CD4-positive, alpha-beta T cell treated with Interleukin-15 for 1 hour (primary cell): ENCODE measurements at regions not wholly inside any gene's neighbourhood (a gene's known extent, or its start where the extent isn't known, plus 50 kb on each side); places are given as distances from the start of the nearest gene placed in this dataset.

Experiments
- DNase-seq: peaks from one replicate; pipeline ENCODE4 v3.0.0-alpha.2; 2020

DNA sequence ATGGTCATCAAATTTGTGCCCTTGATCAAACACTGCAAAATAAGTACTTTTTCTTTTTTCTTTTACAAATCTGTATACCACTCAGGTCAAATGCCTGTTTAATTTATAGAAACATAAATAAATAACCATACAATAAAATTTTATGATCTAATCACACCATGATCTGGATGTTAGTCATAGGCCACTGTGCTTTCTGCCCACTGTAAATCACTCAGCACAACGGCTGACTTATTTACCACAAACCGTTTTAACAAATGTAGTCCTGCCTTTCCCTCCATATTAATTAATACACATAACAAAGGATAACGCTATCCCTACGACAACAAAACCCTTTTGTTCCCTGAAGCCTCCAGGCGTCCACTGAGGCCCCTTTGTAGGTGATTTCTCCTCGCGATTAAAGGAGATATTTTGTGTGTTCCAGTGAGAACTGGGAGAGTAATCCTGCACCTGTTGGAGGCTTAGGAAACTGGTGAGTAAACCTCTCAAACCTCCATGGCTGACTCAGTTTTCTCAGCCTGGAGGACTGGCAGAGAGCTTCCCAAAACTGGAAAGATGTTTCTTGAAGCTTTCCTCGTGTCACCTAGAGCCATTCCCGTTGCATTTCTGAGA, 477.1 kb upstream of the SGCG start:
- no peak for DNase-seq

DNA sequence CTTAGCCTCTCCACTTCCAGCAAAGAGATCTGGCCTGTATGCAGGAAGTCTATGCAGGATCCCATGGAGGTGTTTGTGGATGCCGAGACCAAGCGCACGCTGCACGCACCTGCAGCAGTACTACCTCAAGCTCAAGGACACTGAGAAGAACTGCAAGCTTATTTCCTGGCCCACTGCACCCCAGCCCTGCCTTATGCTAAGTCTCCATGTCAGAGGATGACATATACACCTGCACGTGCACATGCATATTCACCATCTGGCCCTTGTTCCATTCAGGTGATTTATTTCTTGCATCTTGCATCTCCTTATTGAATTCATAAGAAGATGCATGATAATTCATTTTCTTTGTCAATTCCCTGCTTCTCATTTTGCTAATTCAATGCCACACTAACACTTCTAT, 472.8 kb upstream of the SGCG start:
- no peak for DNase-seq

DNA sequence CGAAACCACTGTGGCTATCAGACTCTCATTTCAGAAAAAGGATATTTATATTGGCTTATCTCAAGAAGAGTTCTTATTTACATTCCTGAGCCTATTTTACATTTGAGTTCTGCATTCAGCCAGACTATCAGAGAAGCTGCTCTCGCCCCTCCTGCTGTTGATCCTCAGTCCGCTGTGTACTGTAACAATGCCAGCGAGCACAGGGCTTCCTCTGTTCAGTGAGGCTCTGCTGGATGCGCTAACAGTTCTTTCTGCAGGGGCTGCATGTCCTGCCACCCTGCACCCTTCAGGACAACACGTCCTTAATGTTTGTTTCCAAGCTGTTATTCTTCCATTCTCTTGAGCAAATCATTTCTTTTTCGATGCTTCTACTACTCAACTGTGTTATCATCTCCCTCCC, 463.7 kb upstream of the SGCG start:
- no peak for DNase-seq

DNA sequence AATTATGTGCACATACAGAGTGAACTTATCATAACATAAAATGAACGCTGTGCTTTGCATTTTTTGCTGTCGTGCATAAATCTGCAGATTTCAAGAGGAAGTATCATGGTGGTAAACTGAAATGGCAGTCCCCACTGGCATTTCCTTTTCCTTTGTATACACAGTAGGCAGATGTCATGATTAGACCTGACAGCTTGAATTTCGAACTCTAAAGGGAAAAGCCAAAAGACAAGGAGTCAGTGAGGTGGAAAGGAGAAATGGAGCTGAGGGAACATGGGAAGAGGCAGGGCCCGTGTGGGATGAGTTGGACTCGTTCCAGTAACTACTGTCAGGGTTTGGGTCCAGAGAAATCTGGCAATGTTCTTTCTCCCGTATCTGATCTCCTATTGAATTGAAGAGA, 454.1 kb upstream of the SGCG start:
- DNase-seq: no peak

DNA sequence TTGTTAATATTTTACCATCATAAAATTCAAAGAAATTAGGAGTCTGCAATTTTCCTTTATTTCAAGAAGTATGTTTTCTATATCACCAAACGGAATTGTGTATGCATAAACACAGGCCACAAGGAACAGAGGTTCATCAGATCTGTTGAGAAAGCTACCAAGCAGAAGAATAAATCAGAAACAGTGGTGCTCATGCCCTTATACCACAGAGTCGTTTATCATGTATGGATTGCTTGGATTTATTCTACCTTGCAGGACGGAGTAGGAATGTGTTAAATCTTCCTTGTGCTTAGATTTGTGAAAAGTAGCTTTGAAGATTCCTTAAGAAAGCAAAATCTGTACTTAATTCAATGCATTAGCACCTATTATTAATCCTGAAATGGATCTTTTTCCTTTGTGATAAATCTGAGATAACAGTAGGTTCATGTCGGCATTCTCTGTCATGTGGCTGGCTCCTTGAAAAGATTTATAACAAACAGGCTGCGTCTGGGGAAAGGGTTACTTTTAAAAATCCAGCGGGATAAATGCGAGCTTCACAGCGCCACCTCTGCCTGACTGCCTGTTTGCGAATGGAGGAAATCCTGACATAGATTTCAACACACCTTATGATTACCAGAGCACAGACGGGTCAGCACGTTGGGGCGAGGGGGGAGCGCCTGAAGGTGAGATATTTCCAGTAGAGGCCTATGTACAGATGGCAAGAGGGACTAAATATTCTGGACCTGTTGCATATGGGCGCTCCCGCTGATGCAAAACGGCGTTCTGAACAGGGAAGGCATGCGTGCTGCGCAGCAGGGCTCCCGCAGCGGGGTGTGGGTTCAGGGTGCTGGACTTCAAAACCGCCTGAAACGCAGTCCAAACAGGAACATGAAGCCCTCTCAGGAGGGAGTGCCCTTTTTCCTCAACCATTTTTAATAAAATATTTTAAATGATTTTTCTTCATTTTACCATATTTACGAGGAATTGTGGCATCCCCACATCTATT, 445.5 kb upstream of the SGCG start:
- no peak for DNase-seq

DNA sequence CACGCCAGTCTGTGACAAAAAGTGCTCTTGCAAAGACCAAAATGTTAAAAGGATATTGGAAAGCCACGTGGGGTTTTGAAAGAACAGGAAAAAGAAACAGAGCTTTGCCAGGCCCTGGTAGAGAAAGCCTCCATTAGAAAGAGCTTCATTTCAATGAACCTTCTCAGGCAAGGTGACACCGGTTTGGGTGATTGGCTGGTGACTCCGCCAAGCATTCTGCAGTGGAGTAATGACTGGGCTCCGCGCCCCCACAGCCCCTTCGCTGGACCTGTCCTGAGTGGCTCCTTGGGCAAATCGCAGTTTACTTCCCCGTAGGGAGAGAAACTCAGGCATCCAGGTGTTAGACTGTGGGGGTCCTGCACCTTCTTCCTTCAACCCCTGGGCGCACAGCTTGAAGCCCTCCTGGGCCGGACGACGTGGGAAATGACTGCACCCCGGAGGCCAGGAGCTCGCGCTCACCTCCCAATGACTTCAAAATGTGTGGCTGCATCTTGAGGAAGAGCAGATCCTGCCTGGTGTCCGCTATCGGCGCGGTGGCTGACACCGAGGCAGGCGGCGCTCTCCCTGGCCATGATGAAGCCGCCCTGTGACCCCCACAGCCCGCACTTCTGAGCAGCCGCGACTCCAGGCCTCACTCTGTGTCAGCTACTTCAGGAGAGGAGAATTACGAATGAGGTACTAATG, 444.6 kb upstream of the SGCG start:
- no peak for DNase-seq

DNA sequence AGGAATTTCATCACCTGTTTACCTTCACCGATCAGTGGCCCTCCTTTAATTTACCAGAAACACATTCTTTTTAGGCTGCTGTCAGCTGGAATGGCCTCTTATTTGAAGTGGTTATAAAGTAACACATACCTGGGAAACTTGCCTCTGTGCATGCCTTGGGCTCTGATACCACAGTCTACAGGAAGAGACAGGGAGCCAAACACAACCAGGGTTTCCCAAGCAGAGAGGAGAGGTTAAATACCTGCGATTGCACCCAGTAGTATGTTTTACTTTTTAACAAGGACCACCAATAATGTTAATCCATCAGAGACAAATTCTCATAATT, 444.0 kb upstream of the SGCG start:
- no peak for DNase-seq

DNA sequence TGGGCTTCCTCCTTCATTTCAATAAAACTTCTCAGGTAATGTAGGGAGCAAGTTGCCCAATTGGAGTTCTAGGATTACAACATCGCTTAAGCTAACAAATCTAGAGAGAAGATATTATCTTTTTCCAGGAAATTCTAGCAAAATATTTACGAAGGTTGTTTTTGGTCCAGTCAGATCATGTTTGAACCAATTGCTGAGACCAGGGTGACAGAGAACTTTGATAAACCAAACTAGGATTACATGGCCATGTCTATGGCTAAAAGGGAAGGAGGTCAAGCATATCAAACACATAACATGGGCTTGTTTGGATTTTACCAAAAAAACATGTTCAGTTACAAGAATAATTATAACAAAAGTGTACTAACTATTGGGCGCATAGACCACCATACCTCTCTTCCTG, 442.4 kb upstream of the SGCG start:
- no peak for DNase-seq

DNA sequence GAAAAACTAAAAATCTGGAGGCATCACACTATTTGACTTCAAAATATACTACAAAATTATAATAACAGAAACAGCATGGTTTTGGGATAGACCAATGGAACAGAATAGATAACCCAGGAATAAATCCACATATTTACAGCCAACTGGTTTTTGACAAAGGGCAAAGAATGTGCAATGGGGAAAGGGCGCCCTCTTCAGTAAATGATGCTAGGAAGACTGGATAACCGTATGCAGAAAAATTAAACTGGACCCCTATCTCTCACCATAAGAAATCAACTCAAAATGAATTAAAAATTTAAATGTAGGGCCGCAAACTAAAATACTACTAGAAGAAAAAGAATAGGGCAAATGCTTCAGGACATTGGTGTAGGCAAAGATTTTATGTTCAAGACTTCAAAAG, 440.5 kb upstream of the SGCG start:
- DNase-seq: no peak

DNA sequence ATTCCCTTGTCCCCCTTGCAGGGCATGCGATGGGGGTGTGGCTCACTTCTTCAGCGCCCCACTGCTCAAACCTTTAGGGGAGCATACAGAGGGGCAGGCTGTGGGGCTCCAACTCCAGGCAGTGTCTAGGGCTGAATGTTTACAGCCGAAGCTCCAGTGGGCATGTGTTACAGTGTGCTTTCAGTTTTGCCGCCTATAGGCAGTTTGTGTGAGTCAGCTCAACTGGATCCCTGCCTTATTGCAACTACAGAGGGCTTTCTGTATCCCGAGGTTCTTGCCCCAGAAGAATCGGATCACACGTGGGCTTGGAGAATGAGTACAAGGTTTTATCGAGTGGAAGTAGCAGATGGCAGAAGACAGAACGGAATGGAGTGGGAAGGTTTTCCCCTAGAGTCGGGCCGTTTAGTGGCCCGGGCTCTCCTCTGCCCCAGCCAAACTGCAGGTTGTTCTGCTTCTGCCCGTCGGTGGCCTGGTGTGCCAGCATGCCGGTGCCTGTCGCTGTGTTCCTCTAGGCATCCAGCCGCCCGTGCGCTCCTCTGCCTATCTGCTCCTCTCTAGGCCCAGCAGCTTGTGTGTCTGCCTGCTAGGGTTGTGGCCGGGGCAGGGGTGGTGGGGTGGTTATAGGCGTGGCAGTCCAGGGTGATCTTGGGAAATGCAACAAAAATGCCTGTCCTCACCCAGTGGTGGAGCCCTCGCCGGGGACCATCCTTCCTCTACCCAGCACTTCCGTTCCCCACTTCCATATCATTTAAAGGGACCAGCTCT, 435.9 kb upstream of the SGCG start:
- DNase-seq: no peak

DNA sequence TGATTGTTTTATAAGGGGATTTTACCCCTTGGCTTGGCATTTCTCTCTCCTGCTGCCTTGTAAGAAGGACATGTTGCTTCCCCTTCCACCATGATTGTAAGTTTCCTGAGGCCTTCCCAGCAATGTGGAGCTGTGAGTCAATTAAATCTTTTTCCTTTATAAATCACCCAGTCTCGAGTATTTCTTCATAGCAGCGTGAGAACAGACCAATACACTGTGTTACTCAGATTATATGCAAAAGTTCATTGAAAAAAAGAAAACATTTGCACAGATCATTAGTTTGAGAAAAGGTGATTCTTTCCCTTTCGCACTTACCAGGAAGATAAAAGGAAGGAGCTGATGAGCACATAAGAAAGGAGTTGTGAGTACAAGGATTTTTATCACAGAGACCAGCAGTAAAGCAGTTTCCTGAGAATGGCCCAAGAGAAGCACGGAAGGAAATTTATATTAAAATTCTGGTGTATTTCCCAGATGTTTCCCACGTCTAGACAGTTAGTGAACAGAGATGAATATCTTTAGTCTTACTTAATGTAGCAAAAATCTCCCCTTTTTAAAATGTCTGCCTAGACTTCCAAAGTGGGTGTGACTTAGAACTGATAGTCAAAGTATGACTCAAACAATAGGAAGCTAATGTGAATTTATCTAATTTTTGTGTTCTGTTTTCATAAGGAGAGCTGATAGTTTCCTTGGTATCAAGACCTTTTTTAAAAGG, 431.8 kb upstream of the SGCG start:
- no peak for DNase-seq

DNA sequence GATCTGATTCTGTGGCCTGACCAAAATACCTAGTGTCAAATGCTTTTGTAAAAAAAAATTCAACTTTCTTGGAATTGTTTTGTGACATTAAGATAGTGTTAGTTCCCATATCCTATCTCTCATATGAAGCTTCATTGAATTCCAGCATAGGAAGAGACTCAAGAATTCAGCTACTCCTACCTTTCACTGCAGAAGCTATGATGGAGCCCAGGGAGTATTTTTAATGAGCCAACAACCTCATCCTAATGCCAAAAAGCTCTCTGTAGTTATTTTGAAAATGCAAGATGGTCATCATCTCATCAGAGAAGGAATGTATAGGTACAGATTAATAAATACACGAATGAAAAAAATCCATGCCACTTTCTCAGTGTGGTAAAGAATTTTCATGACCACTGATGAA, 431.2 kb upstream of the SGCG start:
- DNase-seq: no peak

DNA sequence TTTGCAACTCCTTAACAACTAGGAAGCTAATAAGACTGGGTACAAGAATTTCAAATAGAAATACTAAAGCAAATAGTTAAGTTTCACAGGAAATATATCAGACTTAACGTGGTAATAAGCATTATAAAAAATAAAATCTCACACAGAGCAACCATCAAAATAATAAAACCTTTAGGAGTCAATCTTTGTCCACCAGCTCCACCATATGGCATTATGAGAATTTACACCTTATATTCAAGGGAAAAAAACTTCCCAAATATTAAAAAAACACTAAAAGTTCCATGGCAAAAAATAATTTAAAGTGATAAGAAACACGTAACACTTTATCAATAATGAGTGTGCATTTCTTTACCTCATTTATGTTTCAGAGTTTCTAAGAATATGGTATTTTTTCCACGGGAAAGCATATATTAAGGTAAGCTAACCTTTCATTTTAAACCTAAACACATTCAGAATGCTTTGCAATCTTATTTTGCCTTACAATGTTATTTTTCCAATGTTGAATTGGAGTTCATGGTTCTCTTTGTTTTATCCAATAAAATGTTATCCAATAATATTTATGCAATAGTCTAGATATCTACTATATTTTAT, 423.2 kb upstream of the SGCG start:
- no peak for DNase-seq

DNA sequence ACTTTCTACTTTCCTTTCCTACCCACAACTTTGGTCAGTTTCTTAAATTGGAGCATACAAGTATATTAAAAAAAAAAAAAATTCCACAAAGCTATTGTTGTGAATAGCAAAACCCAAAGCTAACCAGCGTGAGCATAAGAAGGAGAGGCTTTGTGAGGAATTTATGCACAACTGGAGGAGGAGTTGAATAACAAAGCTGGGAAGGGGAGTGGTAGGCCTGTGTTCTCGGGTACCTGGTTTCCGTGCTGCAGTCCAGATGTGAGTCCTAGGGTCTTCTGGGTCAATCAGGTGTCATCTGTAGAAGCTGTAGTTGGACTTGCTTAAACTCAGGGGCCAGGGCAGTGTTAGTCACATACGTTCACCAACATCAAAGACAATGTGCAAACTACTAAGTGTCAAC, 422.5 kb upstream of the SGCG start:
- DNase-seq: no peak

DNA sequence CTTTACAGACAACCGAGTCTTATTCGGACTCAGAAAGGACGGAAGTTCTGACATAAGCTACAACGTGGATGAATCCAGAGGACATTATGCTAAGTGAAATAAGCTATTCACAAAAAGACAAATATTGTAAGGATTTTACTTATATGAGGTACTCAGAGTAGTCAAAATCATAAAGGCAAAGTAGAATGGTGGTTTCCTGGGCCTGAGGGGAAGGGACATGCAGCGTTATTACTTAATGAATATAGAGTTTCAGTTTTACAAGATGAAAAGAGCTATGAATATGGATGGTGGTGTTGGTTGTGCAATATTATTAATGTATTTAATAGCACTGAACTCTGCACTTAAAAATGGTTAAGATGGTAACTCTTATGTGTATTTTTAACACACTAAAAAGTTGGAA, 419.1 kb upstream of the SGCG start:
- DNase-seq: no peak

DNA sequence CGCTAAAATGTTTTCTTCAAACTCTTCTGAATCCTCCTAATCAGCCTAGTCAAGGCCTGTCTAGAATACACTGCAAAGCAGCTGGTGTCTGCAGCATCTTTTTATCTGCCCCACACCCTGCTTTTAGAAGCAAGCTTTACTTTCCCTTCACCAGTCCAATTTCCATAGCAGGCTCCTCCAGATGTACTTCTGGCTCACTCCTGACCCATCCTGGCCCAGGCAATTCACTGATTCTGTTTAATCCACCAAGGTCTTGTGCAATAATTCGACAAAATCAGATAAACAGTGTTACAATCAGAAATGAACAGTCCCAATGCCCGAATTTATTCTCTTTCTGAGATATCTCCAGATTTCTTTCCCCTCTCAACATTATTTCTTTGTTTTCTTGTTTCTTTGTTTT, 415.2 kb upstream of the SGCG start:
- DNase-seq: no peak

DNA sequence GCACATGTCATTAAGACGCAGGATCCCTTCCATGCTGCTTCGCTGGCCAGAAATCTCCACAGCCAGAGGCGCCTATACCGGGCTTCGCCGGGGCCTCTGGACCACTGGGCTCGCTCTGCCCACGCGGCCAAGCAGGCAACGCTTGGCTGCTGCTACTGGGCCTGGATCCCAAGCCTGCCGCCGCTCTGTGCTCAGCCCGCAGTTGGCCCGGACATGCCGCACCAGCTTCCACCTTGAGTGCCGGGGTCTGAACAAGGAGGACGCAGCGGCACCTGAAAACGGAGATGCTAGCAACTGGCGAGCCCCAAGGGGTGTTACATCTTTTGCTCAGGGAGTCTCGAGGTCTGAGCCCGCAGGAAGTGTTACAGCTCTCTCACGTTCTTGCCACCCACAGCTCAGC, 409.9 kb upstream of the SGCG start:
- DNase-seq: no peak

DNA sequence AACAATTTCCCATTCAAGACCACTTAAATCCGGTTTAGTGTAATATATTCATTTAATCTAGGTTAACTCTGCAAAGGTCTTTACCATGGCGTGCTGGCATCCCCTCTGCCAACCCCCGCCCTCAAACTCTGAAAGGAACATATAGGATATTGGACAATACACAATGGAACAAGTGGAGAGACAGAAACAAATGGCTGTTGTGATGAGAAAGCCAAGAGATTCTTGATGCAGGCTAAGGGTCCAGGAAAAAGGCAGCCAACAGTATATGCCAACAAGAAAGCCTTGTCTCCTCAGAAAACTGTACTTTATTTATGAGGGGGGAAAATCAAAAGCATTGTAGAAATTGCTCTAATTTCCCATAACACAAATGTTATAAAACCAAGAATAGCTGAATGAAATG, 407.3 kb upstream of the SGCG start:
- DNase-seq: no peak

DNA sequence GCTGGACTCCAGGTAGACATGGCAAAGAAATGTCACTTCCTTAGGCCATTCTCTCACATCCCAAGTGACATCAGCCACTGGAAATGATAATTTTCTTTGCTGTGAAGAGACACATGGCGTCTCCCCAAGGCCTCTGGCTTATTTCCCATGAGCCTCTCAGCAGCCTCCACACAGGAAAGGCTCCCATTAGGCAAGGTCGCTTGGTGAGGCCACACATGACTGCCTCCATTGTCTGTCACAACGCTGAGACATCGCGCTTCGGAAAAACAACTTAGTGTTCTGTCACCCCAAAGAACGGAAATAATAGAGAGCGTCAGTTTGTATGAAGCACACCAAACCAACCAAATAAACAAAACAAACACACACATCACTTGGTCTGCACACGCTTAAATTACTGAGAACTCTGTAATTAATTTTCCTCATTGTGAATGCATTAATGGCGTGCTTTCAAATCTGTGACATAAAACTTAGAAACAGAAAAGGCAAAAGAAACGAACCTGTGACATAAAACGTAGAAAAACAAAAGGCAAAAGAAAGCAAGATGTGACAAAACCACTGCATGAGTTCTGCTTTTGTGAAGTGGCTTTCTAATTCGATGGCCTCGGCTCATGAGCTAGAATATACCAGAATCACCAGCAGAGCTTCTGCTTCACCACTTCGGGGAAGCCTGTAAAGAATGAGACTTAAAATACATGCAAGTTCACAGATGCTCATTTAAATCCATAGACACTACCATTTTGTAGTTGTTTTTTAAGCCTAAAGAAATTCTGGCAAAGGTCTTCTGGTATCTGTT, 404.2 kb upstream of the SGCG start:
- DNase-seq: no peak

DNA sequence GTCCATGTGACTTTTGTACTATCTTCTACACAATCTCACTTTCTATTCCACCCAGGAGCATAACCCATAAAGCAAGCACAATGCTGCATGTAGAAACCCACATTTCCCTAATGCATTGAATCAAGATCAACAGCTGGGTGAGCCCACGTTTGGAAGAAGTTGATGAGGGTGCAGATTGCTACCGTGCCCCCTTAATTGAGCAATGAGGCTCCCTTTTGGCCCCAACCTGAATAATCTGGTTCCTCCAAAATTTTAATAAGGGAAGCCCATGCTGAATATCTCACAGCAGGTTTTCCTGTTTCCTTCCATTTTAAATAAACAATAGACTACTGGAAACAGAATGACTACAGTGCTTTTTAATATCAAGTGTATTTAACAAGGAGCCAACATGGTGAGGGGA, 403.6 kb upstream of the SGCG start:
- no peak for DNase-seq

DNA sequence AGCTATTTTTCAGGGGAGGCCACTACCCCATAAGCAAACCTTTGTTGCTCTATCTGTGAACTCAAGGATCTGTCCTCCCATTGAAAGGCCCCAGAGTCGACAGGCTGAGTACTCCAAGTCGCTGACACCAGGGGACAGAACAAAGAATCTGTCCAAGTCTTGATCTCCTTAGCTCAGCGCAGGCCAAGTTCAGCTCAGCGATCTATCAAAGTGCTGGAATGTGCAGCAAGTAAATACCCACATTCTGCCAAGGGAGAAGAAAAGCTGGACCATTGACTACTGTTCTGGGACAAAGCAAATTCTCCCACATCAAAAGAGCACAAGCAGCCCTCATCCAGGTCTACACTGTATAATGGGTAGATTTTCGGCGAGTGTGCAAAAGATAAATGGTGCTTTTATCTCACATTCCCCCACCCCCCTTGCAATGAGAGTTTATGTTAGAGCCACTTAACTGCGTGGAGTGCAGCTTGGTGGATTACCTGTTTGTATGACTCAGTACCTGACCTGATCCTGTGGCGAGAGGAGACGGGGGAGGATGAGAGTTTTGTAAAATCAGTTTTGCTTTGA, 391.7 kb upstream of the SGCG start:
- no peak for DNase-seq
